ENCODE measurements at regions not wholly inside any gene's neighbourhood (a gene's known extent, or its start where the extent isn't known, plus 50 kb on each side); places are given as distances from the start of the nearest gene placed in this dataset.
"Not testable (repeated sequence)": the region's sequence is repeated elsewhere in the genome, so short reads cannot be mapped to it uniquely, and the experiment has no call there.

DNA sequence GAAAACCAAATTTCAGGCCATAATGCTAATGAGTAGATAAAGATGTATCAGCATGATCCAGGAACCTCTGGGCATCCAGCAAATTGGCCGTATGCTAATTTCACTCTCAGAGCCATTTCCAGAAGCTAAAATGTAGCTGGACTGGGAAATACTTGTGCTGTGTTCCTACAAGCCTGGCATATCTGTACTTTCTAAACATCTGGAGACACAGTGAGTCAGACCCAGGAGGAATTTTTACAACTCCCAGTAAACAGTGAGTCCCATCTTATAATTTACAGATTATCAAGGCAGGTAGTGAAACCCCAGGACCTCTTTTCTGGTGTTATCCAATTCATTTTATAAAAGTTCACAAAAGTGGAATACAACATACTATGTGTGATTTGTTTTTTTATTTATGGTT, 683.0 kb upstream of the ADGRB3 start:
- Mint-ChIP-seq H3K4me3 (no peak overlapping the region), H3K27ac (no peak overlapping the region), H3K36me3 (peaks cover 0 to 4% (median 3%) of the 10 kb centered on the region in 3 donors), H3K4me1 (no peaks in the 10 kb centered on the region), H3K9me3 (peaks cover 9 to 58% (median 53%) of the 10 kb centered on the region in 6 donors), H3K27me3 (ENCODE audit: low read depth in 3 of 3) (peaks cover 0 to 4% (median 1%) of the 10 kb centered on the region in 3 donors)
- no peak for DNase-seq

DNA sequence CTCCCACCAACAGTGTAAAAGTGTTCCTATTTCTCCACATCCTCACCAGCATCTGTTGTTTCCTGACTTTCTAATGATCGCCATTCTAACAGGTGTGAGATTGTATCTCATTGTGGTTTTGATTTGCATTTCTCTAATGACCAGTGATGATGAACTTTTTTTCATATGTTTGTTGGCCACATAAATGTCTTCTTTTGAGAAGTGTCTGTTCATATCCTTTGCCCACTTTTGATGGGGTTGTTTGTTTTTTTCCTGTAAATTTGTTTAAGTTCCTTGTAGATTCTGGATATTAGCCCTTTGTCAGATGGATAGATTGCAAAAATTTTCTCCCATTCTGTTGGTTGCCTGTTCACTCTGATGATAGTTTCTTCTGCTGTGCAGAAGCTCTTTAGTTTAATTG, 687.3 kb upstream of the ADGRB3 start:
- H3K27me3 Mint-ChIP-seq (ENCODE audit: low read depth in 3 of 3); H3K4me3 Mint-ChIP-seq: not testable (repeated sequence)

DNA sequence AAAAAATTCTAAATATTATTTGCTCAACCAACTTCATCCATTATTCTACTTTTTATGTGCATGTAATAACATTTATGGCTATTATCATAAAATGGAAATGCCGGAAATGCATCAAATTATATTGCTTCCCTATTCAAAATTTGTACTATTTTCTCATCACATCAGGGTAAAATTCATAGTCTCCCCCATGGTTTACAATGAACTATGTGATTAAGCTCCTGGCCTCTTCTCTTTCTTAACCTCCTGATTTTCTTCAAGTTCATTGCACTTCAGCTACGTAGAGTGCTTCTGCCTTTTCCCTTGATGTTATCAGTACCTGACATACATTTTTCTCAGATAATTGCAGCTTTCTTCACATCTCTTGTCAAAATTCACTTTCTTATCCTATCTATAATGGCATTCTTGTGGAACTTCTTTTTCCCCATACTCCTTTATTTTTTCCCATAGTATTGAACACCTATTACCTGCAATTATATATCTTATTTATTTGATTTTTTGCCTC, 699.1 kb upstream of the ADGRB3 start:
- Mint-ChIP-seq H3K9me3 (peaks cover 10 to 53% (median 25%) of the 10 kb centered on the region in 6 donors), H3K27ac (no peak overlapping the region), H3K4me1 (no peaks in the 10 kb centered on the region), H3K36me3 (no peaks in the 10 kb centered on the region), H3K27me3 (ENCODE audit: low read depth in 3 of 3) (no peaks in the 10 kb centered on the region), H3K4me3 (no peak overlapping the region)
- DNase-seq: no peak

More for the DNA sequence above, 687.3 kb upstream of the ADGRB3 start:
- H3K36me3 Mint-ChIP-seq, H3K4me1 Mint-ChIP-seq, H3K27ac Mint-ChIP-seq, DNase-seq: not testable (repeated sequence)
- peaks cover 12 to 61% (median 43%) of the 10 kb centered on the region in 6 donors for H3K9me3 Mint-ChIP-seq

DNA sequence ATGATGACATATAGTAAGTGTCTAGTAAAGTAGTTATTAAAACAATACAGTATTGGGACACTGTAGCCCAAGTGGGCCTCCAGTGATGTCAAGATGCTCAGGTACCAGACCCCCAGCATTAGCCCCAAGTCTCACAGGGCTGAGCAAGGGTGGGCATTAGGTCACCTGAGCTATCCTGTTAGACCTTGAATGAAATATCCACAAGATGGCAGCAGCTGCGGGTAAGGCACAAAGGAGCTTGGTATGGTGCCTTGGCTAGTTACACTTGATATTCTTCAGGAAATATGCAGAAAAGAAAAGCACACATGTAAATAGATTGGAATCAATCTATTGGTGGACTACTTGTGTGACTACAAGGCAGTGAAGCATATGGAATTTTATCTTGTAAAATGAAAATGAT, 701.8 kb upstream of the ADGRB3 start:
- Mint-ChIP-seq H3K4me3 (no peak overlapping the region), H3K36me3 (no peaks in the 10 kb centered on the region), H3K27ac (no peak overlapping the region), H3K4me1 (no peaks in the 10 kb centered on the region), H3K9me3 (peaks cover 11 to 49% (median 25%) of the 10 kb centered on the region in 6 donors), H3K27me3 (ENCODE audit: low read depth in 3 of 3) (no peaks in the 10 kb centered on the region)
- DNase-seq: no peak

DNA sequence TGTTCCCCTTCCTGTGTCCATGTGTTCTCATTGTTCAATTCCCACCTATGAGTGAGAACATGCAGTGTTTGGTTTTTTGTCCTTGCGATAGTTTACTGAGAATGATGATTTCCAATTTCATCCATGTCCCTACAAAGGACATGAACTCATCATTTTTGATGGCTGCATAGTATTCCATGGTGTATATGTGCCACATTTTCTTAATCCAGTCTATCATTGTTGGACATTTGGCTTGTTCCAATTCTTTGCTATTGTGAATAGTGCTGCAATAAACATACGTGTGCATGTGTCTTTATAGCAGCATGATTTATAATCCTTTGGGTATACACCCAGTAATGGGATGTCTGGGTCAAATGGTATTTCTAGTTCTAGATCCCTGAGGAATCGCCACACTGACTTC, 712.5 kb upstream of the ADGRB3 start:
- H3K4me1 Mint-ChIP-seq; H3K27ac Mint-ChIP-seq; DNase-seq; H3K4me3 Mint-ChIP-seq; H3K36me3 Mint-ChIP-seq; H3K27me3 Mint-ChIP-seq (ENCODE audit: low read depth in 3 of 3): not testable (repeated sequence)
- H3K9me3 Mint-ChIP-seq: peaks cover 6 to 40% (median 33%) of the 10 kb centered on the region in 6 donors

DNA sequence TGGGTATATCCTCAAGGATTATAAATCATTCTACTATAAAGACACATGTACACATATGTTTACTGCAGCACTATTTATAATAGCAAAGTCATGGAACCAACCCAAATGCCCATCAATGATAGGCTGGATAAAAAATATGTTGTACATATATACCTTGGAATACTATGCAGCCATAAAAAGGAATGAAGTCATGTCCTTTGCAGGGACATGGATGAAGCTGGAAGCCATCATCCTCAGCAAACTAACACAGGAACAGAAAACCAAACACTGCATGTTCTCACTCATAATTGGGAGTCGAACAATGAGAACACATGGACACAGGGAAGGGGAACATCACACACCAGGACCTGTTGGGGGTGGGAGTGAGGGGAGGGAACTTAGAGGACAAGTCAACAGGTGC, 715.0 kb upstream of the ADGRB3 start:
- H3K4me1 Mint-ChIP-seq; H3K27ac Mint-ChIP-seq; H3K4me3 Mint-ChIP-seq; H3K27me3 Mint-ChIP-seq (ENCODE audit: low read depth in 3 of 3); H3K36me3 Mint-ChIP-seq; DNase-seq: not testable (repeated sequence)
- H3K9me3 Mint-ChIP-seq: peaks cover 9 to 45% (median 32%) of the 10 kb centered on the region in 6 donors

DNA sequence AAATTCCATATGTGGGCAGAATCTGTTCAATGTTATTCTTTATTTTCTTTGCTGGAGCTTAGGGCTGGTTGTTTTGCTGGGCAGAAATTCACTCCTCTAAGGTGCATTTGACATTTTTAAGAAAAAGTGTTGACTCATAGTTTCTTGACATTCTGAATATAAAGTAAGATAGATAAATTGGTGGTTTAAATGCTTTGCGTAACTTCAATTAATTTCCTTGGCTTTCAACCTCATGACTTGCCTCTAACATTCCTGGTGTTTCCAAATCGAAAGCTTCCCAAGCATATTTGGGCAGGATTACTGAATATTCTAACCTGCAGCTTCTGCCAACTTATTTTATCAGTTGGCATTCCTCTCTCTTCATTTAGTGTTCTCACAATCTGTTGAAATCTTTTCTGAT, 718.7 kb upstream of the ADGRB3 start:
- Mint-ChIP-seq H3K4me3 (no peak overlapping the region), H3K27ac (no peak overlapping the region), H3K27me3 (ENCODE audit: low read depth in 3 of 3) (peaks cover 0 to 2% (median 0%) of the 10 kb centered on the region in 3 donors), H3K9me3 (peaks cover 15 to 45% (median 35%) of the 10 kb centered on the region in 6 donors), H3K36me3 (no peaks in the 10 kb centered on the region), H3K4me1 (no peaks in the 10 kb centered on the region)
- no peak for DNase-seq

DNA sequence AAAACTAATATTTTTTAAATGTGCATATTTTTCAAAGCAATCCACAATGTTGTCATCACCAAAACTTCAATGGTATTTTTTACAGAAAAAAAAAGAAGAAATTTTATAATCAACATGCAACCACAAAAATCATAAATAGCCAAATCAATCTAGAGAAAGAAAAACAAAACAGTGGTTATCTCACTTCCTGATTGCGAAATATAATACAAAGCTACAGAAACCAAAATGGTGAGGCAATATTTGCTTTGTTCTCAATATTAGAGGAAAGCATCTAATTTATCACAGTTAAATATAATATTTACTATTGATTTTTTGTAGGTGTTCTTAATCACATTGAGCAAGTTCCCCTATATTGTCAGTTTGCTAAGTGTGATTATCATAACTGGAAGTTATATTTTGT, 720.7 kb upstream of the ADGRB3 start:
- Mint-ChIP-seq H3K4me1 (no peaks in the 10 kb centered on the region), H3K36me3 (no peaks in the 10 kb centered on the region), H3K4me3 (no peak overlapping the region), H3K27ac (no peak overlapping the region), H3K9me3 (peaks cover 16 to 59% (median 43%) of the 10 kb centered on the region in 6 donors), H3K27me3 (ENCODE audit: low read depth in 3 of 3) (peaks cover 0 to 2% (median 0%) of the 10 kb centered on the region in 3 donors)
- DNase-seq: no peak

DNA sequence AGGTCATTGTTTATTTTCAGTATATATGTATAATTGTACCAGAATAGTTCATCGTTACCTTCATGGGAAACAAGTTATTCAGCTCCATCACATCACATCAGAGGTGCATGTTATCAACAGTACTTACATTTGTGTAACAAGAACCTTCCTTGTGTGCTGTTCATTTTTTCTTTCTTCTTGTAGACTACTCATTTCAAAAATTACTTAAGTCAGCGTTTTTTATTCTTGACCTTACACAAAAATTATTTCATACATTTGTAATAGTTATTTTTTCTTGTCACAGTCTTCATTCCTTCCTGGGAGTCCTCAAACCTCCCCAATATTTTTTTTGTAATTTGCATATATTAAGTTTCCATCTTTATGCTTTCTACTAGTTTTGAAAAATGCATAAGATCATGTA, 725.7 kb upstream of the ADGRB3 start:
- Mint-ChIP-seq H3K27me3 (ENCODE audit: low read depth in 3 of 3) (no peaks in the 10 kb centered on the region), H3K36me3 (no peaks in the 10 kb centered on the region), H3K27ac (no peak overlapping the region), H3K9me3 (peaks cover 13 to 43% (median 30%) of the 10 kb centered on the region in 6 donors), H3K4me3 (no peak overlapping the region), H3K4me1 (no peaks in the 10 kb centered on the region)
- DNase-seq: no peak

DNA sequence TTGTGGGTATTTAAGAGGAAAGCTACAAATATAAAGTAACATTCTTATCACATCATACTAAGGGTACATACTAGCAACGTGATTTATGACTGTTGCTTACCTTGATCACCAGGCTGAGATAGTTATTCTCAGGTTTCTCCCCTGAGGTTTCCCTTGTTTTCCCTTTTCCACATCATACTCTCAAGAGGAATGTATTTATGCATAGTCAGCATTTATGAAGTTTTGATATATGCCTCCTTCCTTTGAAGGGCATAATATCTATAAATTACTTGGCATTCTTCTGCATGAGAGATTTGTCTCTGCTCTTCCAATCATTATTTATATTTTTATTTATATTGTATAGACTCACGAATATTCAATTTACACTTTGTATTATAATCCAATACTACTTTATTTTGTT, 726.7 kb upstream of the ADGRB3 start:
- H3K27ac Mint-ChIP-seq: no peak overlapping the region
- peaks cover 14 to 43% (median 29%) of the 10 kb centered on the region in 6 donors for H3K9me3 Mint-ChIP-seq
- no peak for DNase-seq
- no peak overlapping the region for H3K4me3 Mint-ChIP-seq
- no peaks in the 10 kb centered on the region for H3K4me1 Mint-ChIP-seq
- H3K36me3 Mint-ChIP-seq: no peaks in the 10 kb centered on the region
- no peaks in the 10 kb centered on the region for H3K27me3 Mint-ChIP-seq (ENCODE audit: low read depth in 3 of 3)

DNA sequence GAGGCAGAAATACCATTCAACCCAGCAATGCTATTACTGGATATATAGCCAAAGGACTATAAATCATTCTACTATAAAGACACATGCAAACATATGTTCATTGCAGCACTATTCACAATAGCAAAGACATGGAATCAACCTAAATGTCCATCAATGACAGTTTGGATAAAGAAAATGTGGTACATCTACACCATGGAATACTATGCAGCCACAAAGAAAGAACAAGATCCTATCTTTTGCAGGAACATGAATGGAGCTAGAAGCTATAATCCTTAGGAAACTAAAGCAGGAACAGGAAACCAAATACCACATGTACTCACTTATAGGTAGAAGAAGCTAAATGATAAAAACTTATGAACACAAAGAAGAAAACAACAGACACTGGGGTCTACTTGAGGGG, 730.3 kb upstream of the ADGRB3 start:
- H3K9me3 Mint-ChIP-seq: peaks cover 13 to 49% (median 32%) of the 10 kb centered on the region in 6 donors
- H3K27ac Mint-ChIP-seq; H3K36me3 Mint-ChIP-seq; H3K4me3 Mint-ChIP-seq; DNase-seq; H3K27me3 Mint-ChIP-seq (ENCODE audit: low read depth in 3 of 3); H3K4me1 Mint-ChIP-seq: not testable (repeated sequence)

DNA sequence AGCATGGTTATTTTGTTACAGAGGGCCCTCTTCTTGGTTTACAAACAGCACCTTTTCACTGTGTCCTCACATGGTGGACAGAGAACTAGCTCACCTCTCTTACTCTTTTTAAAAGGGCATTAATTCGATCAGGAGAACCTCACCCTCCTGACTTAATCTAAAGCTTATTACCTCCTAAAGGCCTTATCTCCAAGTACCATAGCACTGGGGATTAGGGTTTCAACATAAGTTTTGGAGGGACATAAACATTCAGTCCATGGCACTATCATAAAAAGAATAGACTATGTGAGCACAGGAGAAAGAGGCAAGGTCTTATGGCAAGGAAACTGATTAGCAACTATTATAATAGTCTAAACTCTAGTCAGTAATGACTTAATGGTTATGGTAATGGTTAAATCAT, 736.2 kb upstream of the ADGRB3 start:
- peaks cover 0 to 4% (median 0%) of the 10 kb centered on the region in 3 donors for H3K27me3 Mint-ChIP-seq (ENCODE audit: low read depth in 3 of 3)
- H3K9me3 Mint-ChIP-seq: peaks cover 5 to 62% (median 32%) of the 10 kb centered on the region in 6 donors
- H3K4me1 Mint-ChIP-seq: no peaks in the 10 kb centered on the region
- H3K27ac Mint-ChIP-seq: no peak overlapping the region
- no peak for DNase-seq
- no peak overlapping the region for H3K4me3 Mint-ChIP-seq
- no peaks in the 10 kb centered on the region for H3K36me3 Mint-ChIP-seq

DNA sequence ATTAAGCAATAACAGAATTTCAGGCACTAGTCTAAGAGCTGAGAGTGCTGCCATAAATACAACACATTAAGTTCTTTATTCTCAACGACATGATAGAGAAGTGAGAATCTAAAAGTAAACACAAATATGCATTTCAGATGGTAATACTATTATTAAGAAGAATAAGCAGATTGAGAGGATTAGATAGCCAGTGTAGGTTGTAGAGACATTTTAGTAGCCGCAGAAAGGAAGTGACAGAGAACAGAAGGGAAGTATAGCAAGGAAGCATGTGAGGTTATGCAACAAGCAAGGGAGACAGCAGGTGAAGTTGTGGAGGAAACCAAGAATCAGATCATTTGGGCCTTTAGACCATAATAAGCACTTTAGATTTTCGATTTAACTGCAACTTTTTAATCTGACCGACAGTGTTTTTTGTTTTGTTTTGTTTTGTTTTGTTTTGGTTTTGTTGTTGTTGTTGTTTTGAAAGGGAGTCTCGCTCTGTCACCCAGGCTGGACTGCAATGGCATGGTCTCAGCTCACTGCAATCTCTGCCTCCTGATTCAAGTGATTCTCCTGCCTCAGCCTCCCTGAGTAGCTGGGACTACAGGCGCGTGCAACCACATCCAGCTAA, 737.0 kb upstream of the ADGRB3 start:
- H3K9me3 Mint-ChIP-seq: peaks cover 5 to 57% (median 31%) of the 10 kb centered on the region in 6 donors
- H3K4me3 Mint-ChIP-seq: no peak overlapping the region
- H3K27me3 Mint-ChIP-seq (ENCODE audit: low read depth in 3 of 3): peaks cover 0 to 4% (median 0%) of the 10 kb centered on the region in 3 donors
- H3K4me1 Mint-ChIP-seq: no peaks in the 10 kb centered on the region
- H3K36me3 Mint-ChIP-seq: no peaks in the 10 kb centered on the region
- no peak overlapping the region for H3K27ac Mint-ChIP-seq
- DNase-seq: no peak

DNA sequence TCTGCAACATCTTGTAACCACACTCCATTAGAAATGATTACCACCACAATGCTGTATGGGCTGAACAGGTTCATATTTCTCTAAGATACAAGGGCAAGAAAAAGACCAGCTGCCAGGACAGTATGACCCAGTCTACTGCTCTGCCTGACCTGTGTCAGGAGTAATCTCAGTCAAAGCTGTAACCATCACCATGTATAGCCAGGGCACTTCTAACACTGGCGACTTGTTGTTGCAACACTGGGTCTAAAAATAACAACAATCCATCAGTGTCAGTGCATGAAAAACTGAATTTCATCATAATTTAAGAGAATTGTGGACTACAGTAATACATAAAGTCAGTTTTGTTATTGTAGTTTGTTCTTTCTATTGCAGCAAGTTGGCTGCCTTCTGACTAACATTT, 738.6 kb upstream of the ADGRB3 start:
- H3K36me3 Mint-ChIP-seq: no peaks in the 10 kb centered on the region
- peaks cover 0 to 41% (median 16%) of the 10 kb centered on the region in 6 donors for H3K9me3 Mint-ChIP-seq
- DNase-seq: no peak
- H3K4me1 Mint-ChIP-seq: no peaks in the 10 kb centered on the region
- no peak overlapping the region for H3K27ac Mint-ChIP-seq
- no peak overlapping the region for H3K4me3 Mint-ChIP-seq
- peaks cover 0 to 4% (median 0%) of the 10 kb centered on the region in 3 donors for H3K27me3 Mint-ChIP-seq (ENCODE audit: low read depth in 3 of 3)

DNA sequence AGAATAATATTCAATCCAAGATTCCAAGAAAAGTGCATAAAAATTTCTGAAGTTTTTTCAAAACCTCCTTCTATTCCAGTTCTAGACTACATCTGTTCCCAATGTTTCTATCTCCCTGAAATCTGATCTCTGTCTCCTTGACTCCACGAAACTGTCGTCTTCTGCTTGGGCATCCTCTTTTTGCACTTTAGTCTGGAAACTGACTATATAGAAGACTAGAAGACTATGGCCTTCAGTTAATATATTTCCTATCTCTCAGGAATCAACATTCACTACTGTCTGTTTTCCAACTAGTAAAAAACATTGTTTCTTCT, 745.4 kb upstream of the ADGRB3 start:
- DNase-seq: no peak
- Mint-ChIP-seq H3K27ac (no peak overlapping the region), H3K4me3 (no peak overlapping the region), H3K4me1 (no peaks in the 10 kb centered on the region), H3K27me3 (ENCODE audit: low read depth in 3 of 3) (peaks cover 0 to 1% (median 0%) of the 10 kb centered on the region in 3 donors), H3K9me3 (peaks cover 12 to 43% (median 27%) of the 10 kb centered on the region in 6 donors), H3K36me3 (peaks cover 0 to 3% (median 0%) of the 10 kb centered on the region in 3 donors)
